Prostate gland (tissue), 2 donors: ENCODE measurements at regions not wholly inside any gene's neighbourhood (a gene's known extent, or its start where the extent isn't known, plus 50 kb on each side); places are given as distances from the start of the nearest gene placed in this dataset.

ENCODE experiments used
- POLR2AphosphoS5 ChIP-seq: sonication (generic); formaldehyde crosslinking; IDR thresholded peaks from one replicate; pipeline ENCODE4 v1.6.1; 2017; ENCODE audit warnings: antibody characterized with exemption
- TF ChIP-seq, protein P1 (sequence below), 4 experiments: fragments of 200-600 bp in 2 of 4; fragments of 450-650 bp in 2 of 4; sonication (generic) in 2 of 4; IDR thresholded peaks; 1 replicate in 3 of 4; 2 replicates in 1 of 4; pipeline ENCODE4 v1.5.1; 2016 to 2019; ENCODE audit warnings: antibody characterized with exemption in 4 of 4, mild to moderate bottlenecking in 2 of 4, moderate library complexity in 2 of 4

DNA sequence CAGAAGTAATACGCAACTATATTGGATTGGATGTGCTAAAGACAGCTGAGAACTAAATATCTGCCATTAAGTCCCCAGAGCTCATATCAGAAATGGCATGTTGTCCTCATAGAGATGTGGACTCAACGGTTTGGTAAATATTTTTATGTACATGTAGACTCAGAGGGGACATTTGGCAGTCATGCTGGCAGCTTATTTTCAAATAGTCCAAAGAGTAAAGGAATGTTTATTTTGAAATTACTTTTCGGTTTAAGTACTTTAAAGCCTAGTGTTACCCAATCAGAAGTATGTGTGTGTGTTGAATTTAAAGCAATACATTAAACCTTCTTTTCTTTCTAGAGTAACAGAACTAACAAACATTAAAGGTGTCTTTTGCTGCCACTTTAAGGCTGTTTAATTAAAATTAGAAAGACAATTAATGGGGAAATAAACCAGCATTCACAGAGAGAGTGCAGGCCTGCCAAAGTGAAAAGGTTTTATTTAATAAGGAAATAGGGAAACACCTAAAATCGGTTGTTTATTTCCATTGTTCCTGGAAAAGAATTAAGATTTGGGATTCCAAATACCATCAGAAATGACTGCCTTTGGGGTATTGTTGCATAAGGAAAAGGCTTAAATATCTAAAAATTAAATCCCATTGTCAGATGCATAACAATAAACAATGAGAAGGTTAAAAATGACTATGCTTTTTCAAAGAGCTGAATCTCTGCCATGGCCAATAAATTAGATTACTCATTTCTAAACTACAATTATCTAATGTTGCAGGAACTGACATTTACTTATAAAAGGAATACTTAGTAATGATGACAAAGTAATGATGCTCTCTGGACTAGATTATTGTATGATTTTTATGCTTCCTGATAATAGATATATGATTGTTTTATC is 113.4 kb upstream of the AHR start:
- TF ChIP-seq, protein P1, sequence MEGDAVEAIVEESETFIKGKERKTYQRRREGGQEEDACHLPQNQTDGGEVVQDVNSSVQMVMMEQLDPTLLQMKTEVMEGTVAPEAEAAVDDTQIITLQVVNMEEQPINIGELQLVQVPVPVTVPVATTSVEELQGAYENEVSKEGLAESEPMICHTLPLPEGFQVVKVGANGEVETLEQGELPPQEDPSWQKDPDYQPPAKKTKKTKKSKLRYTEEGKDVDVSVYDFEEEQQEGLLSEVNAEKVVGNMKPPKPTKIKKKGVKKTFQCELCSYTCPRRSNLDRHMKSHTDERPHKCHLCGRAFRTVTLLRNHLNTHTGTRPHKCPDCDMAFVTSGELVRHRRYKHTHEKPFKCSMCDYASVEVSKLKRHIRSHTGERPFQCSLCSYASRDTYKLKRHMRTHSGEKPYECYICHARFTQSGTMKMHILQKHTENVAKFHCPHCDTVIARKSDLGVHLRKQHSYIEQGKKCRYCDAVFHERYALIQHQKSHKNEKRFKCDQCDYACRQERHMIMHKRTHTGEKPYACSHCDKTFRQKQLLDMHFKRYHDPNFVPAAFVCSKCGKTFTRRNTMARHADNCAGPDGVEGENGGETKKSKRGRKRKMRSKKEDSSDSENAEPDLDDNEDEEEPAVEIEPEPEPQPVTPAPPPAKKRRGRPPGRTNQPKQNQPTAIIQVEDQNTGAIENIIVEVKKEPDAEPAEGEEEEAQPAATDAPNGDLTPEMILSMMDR (IDR thresholded peaks at IDR 0.05) = no peak
- TF ChIP-seq POLR2AphosphoS5 = no peak
